ENCODE measurements at regions not wholly inside any gene's neighbourhood (a gene's known extent, or its start where the extent isn't known, plus 50 kb on each side); places are given as distances from the start of the nearest gene placed in this dataset.
"Not testable (repeated sequence)": the region's sequence is repeated elsewhere in the genome, so short reads cannot be mapped to it uniquely, and the experiment has no call there.

- Histone ChIP-seq H4K8ac (replicated peaks; ENCODE audit: insufficient read length, low read depth, low read length) (no peak overlapping the region), H2BK12ac (ENCODE audit: insufficient read length, low read depth, low read length) (no peak overlapping the region), H2BK5ac (ENCODE audit: insufficient read length, low read length) (no peak overlapping the region), H4K5ac (ENCODE audit: insufficient read length, low read depth, low read length) (no peak overlapping the region), H2BK20ac (ENCODE audit: low read depth, low read length, poor library complexity, severe bottlenecking) (no peak overlapping the region), H3K14ac (ENCODE audit: insufficient read depth, low read length) (no peak overlapping the region; the same call in 1 of the 2 replicates), H2AK5ac (ENCODE audit: insufficient read length, low read length) (no peak overlapping the region), H3K23me2 (ENCODE audit: insufficient read length, low read depth, low read length, poor library complexity, severe bottlenecking) (no peaks in the 10 kb centered on the region), H3K18ac (ENCODE audit: insufficient read length, low read depth, low read length) (no peak overlapping the region), H3T11ph (ENCODE audit: low read length) (no peak overlapping the region), H3K23ac (ENCODE audit: insufficient read length, low read depth, low read length) (no peak overlapping the region), H3K56ac (ENCODE audit: insufficient read length, low read depth, low read length) (no peak overlapping the region), H2BK15ac (ENCODE audit: low read depth, low read length) (no peak overlapping the region), H3K27ac (ENCODE audit: insufficient read length, low read depth, low read length) (no peak overlapping the region), H3K9me3 (ENCODE audit: control insufficient read depth, low read depth, low read length) (no peaks in the 10 kb centered on the region), H3K79me1 (ENCODE audit: insufficient read depth, low read depth, low read length, poor library complexity, severe bottlenecking) (no peaks in the 10 kb centered on the region), H3K4ac (ENCODE audit: low read depth, low read length) (no peak overlapping the region), H2AFZ (ENCODE audit: low read length) (no peak overlapping the region), H4K91ac (ENCODE audit: insufficient read length, low read depth, low read length) (no peak overlapping the region), H3K4me2 (ENCODE audit: insufficient read depth, insufficient read length, low read length) (no peak overlapping the region), H3K79me2 (ENCODE audit: insufficient read depth, low read length) (no peaks in the 10 kb centered on the region), H2BK120ac (ENCODE audit: low read depth, low read length, poor library complexity, severe bottlenecking) (no peak overlapping the region), H3K9ac (ENCODE audit: extremely low read depth, insufficient read length, low read length) (no peak overlapping the region), H3K27me3 (ENCODE audit: insufficient read depth, low read length) (no peaks in the 10 kb centered on the region), H4K20me1 (ENCODE audit: control insufficient read depth, insufficient read depth, insufficient read length) (no peaks in the 10 kb centered on the region), H3K4me1 (ENCODE audit: insufficient read depth, low read length) (no peaks in the 10 kb centered on the region)
- peaks cover 0 to 3% of the 10 kb centered on the region in 2 experiments; a peak in 4 of 5 replicates for H3K9me3 Mint-ChIP-seq
- no peaks in the 10 kb centered on the region for H3K4me1 Mint-ChIP-seq
- H3K27me3 Mint-ChIP-seq (ENCODE audit: low read depth), result no peaks in the 10 kb centered on the region; the same call in 1 of the 2 replicates
- no peak for TF ChIP-seq CTCF (conservative IDR thresholded peaks at IDR 0.05)
- peak; percentile 56 for DNase-seq
- H3K4me3 Mint-ChIP-seq, result no peak overlapping the region
- WGBS (ENCODE audit: extremely low coverage, insufficient read length, low lambda C conversion rate), result no CpG with 5 or more reads among the region's 55 CpGs
- peaks cover 0 to 7% (median 0%) of the 10 kb centered on the region in 3 experiments; a peak in 2 of 7 replicates for H3K36me3 Mint-ChIP-seq (ENCODE audit: insufficient read depth in 1 of 3, low read depth in 3 of 3)
- H3K27ac Mint-ChIP-seq, result no peak overlapping the region
These were observed 490.4 kb upstream of the ZFP42 start for GRCh38 chr4:187504974-187505797.

GRCh38 chr4:187505798-187506141 is 489.8 kb upstream of the ZFP42 start:
- H3K9me3 ChIP-seq (ENCODE audit: control insufficient read depth, low read depth, low read length); H3K4me3 Mint-ChIP-seq; H3K27ac ChIP-seq (ENCODE audit: insufficient read length, low read depth, low read length); H2AFZ ChIP-seq (ENCODE audit: low read length); H3K27me3 Mint-ChIP-seq (ENCODE audit: low read depth); H3K14ac ChIP-seq (ENCODE audit: insufficient read depth, low read length); H4K8ac ChIP-seq (replicated peaks; ENCODE audit: insufficient read length, low read depth, low read length); H2BK15ac ChIP-seq (ENCODE audit: low read depth, low read length); H3K27me3 ChIP-seq (ENCODE audit: insufficient read depth, low read length); H3K4ac ChIP-seq (ENCODE audit: low read depth, low read length); H3K27ac Mint-ChIP-seq; H4K5ac ChIP-seq (ENCODE audit: insufficient read length, low read depth, low read length); H3K23ac ChIP-seq (ENCODE audit: insufficient read length, low read depth, low read length); H3K79me1 ChIP-seq (ENCODE audit: insufficient read depth, low read depth, low read length, poor library complexity, severe bottlenecking); H2BK12ac ChIP-seq (ENCODE audit: insufficient read length, low read depth, low read length); H2BK5ac ChIP-seq (ENCODE audit: insufficient read length, low read length); H3K4me1 ChIP-seq (ENCODE audit: insufficient read depth, low read length); H2BK120ac ChIP-seq (ENCODE audit: low read depth, low read length, poor library complexity, severe bottlenecking); H3K18ac ChIP-seq (ENCODE audit: insufficient read length, low read depth, low read length); H3T11ph ChIP-seq (ENCODE audit: low read length); H4K91ac ChIP-seq (ENCODE audit: insufficient read length, low read depth, low read length); H3K79me2 ChIP-seq (ENCODE audit: insufficient read depth, low read length); H3K9ac ChIP-seq (ENCODE audit: extremely low read depth, insufficient read length, low read length); H3K4me2 ChIP-seq (ENCODE audit: insufficient read depth, insufficient read length, low read length); H2AK5ac ChIP-seq (ENCODE audit: insufficient read length, low read length); H3K23me2 ChIP-seq (ENCODE audit: insufficient read length, low read depth, low read length, poor library complexity, severe bottlenecking); DNase-seq; H4K20me1 ChIP-seq (ENCODE audit: control insufficient read depth, insufficient read depth, insufficient read length); H3K9me3 Mint-ChIP-seq; H2BK20ac ChIP-seq (ENCODE audit: low read depth, low read length, poor library complexity, severe bottlenecking); H3K4me1 Mint-ChIP-seq; H3K36me3 Mint-ChIP-seq (ENCODE audit: insufficient read depth in 1 of 3, low read depth in 3 of 3); H3K56ac ChIP-seq (ENCODE audit: insufficient read length, low read depth, low read length): not testable (repeated sequence)
- WGBS (ENCODE audit: extremely low coverage, insufficient read length, low lambda C conversion rate), result no CpG with 5 or more reads among the region's 23 CpGs
